ENCODE measurements at regions not wholly inside any gene's neighbourhood (a gene's known extent, or its start where the extent isn't known, plus 50 kb on each side); places are given as distances from the start of the nearest gene placed in this dataset.
"Not testable (repeated sequence)": the region's sequence is repeated elsewhere in the genome, so short reads cannot be mapped to it uniquely, and the experiment has no call there.

DNA sequence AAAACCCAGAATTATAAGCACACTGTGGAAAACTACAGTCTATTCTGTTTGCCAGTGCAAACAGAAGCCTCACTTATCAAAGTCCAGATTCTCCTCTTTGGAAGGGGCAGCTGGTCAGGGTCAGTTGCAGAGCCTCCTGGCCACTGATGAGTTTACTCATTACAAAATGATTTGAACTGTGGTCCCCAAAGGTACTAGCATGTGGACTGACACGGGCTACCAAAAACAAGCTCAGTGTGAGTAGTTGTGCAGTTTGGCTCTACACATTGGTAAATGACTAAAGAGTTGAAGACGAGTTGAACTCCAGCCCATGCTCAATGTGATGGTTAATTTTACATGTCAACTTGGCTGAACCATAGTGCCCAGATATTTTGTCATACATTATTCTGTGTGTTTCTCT, 221.5 kb downstream of the ZIC4 start:
- in situ Hi-C loops (cut with HindIII; ENCODE audit: low pct_ligation_motif_present, low pct_unique_long_range_greater_than_20kb, low sequenced_read_pairs) = no loop called here
- DNase-seq = no peak

DNA sequence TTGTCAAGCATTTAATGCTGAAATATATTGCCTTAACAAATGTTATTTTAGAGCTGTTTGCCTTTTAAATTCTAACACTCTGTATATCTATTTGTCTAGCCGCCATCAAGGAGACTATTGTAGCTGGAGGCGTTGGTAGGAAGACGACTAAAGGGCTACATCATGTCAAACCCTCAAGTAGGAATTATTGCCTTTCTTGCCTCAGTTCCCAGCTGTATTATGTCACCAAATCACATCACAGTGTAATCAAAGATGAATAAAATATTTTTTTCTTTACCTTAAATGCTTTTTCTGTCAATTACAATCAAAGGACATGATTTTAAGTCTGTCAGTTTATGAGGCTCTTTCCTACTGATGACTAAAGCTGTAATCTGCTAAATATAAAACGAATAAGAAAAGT, 233.1 kb downstream of the ZIC4 start:
- in situ Hi-C loops (cut with HindIII; ENCODE audit: low pct_ligation_motif_present, low pct_unique_long_range_greater_than_20kb, low sequenced_read_pairs) = no loop called here
- no peak for DNase-seq

DNA sequence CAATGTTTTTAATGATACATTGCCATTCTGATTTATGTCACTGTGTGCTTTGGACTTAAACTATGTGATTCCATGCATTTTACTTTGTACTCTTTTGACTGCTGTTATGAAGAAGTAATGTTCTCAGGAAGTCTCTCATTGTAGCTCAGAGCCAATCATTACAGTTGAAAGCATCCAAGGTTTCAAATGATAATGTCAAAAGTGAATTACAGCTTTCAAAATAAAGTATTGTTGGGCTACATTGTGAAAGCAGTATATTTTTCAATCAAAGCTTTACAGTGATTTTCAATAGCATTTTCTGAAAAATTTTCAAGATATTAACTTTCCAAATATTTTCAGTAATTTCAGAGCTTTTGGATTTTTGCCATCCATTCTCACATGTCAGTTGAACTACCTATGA, 243.6 kb downstream of the ZIC4 start:
- in situ Hi-C loops (cut with HindIII; ENCODE audit: low pct_ligation_motif_present, low pct_unique_long_range_greater_than_20kb, low sequenced_read_pairs) = no loop called here
- DNase-seq = no peak

DNA sequence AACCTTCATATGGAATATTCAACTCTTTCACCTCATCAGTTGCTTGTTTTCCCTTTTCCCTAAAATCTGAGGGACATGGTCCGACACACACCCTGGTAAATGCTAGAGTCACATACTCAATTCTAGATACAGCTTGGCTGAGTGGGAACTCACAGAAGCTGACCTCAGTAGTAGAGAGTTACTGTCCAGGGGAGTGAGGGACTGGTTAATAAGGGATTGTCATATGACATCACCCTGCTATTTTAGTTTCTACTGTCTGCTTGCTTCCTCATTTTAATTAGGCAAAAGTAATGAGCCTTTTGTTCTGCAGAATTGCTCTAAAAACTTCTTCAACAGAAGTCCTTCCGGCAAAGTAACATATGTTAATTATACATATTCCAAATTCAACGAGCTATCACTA, 244.5 kb downstream of the ZIC4 start:
- in situ Hi-C loops (cut with HindIII; ENCODE audit: low pct_ligation_motif_present, low pct_unique_long_range_greater_than_20kb, low sequenced_read_pairs) = no loop called here
- no peak for DNase-seq

DNA sequence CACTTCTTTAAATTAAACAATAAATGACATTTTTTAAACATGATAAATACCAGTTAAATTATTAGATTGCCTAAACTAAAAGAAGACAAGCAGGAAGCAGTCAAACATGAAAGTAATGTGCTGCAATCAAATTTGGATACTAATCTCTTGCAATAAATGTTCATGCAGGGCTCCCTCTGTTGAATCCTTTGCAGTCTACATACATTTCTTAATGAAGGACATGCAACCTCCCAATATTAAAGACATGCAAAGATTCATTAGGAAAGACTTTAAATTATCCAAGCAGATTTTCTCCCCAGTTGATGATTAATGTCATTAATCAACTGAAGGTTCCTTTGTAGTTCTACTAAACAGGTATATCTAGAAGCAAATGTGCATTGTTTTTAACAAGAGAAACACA, 245.4 kb downstream of the ZIC4 start:
- no peak for DNase-seq
- in situ Hi-C loops (cut with HindIII; ENCODE audit: low pct_ligation_motif_present, low pct_unique_long_range_greater_than_20kb, low sequenced_read_pairs) = no loop called here

DNA sequence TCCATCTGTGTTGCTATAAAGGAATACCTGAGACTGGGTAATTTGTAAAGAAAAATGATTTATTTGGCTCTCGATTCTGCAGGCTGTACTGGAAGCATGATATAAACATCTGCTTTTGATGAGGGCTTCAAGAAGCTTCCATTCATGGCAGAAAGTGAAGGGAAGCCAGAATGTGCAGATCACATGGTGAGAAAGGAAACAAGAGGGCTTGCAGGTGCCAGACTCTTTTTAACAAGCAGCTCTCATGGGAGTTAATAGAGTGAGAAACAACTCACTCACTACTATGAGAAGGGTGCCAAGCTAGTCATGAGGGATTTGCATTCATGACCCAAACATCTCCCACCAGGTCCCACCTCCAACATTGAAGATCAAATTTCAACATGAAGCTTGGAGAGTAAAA, 247.2 kb downstream of the ZIC4 start:
- in situ Hi-C loops (cut with HindIII; ENCODE audit: low pct_ligation_motif_present, low pct_unique_long_range_greater_than_20kb, low sequenced_read_pairs) = no loop called here
- no peak for DNase-seq

DNA sequence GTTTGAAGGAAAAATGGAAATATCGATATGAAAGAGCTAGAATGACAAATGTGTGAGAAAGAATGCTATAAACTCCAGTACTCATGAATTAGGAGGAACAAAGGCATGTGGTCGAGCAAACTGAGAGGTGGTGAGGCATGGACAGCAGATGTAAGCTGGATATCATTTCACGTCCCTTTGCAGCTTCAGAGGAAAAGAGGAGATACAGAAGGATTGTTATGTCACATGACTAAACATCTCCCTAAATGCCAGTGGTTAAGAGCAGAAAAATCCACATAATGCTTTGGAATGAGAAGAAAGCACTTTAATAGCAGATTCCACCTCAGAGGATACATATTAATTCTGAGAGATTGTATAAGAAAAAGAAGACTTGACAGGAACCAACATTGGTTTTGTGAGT, 248.7 kb downstream of the ZIC4 start:
- in situ Hi-C loops (cut with HindIII; ENCODE audit: low pct_ligation_motif_present, low pct_unique_long_range_greater_than_20kb, low sequenced_read_pairs) = no loop called here

DNA sequence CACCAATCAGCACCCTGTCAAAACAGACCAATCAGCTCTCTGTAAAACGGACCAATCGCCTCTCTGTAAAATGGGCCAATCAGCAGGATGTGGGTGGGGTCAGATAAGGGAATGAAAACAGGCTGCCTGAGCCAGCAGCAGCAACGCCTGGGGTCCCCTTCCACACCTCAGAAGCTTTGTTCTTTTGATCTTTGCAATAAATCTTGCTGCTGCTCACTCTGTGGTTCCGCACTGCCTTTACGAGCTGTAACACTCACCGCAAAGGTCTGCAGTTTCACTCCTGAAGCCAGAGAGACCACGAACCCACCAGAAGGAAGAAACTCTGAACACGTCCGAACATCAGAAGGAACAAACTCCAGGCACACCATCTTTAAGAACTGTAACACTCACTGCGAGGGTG, 251.4 kb downstream of the ZIC4 start:
- in situ Hi-C loops (cut with HindIII; ENCODE audit: low pct_ligation_motif_present, low pct_unique_long_range_greater_than_20kb, low sequenced_read_pairs); DNase-seq: not testable (repeated sequence)

More for the DNA sequence above, 248.7 kb downstream of the ZIC4 start:
- DNase-seq = no peak

DNA sequence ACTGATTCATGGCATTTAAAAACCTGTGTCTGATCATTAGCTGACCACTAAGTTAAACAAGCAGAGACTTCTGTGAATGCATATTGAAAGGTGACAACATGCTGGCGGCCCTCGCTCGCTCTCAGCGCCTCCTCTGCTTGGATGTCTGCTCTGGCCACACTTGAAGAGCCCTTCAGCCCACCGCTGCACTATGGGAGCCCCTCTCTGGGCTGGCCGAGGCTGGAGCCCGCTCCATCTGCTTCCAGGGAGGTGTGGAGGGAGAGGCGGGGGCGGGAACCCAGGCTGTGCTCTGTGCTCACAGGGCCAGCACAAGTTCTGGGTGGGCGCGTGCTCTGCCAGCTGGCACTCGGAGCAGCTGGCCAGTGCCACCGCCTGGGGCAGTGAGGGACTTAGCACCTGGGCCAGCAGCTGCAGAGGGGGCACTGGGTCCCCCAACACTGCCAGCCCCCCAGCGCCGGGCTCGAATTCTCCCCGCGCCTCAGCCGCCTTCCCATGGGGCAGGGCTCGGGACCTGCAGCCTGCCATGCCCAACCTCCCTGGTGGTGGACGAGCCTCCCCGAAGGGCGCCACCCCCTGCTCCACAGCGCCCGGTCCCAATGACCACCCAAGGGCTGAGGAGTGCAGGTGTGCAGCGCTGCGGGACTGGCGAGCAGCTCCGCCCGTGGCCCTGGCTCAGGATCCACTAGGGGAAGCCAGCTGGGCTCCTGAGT, 252.4 kb downstream of the ZIC4 start:
- no peak for DNase-seq
- in situ Hi-C loops (cut with HindIII; ENCODE audit: low pct_ligation_motif_present, low pct_unique_long_range_greater_than_20kb, low sequenced_read_pairs) = no loop called here

DNA sequence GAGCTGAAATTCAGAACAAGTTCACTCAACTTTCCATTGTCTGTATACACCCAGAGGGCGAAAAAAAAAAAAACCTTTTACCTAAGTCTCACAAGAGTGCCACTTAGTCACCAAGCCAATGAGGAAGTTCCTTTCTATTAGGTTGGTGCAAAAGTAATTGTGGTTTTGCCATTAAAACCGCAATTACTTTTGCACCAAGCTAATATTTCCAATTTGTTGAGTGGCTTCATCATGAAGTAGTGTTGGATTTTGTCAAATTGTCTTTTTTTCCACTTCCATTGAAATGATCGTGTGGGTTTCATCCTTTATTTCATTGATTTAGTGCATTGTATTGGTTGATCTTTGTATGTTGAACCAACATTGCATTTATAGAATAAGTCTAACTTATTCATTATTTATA, 253.9 kb downstream of the ZIC4 start:
- in situ Hi-C loops (cut with HindIII; ENCODE audit: low pct_ligation_motif_present, low pct_unique_long_range_greater_than_20kb, low sequenced_read_pairs) = no loop called here
- DNase-seq = no peak

DNA sequence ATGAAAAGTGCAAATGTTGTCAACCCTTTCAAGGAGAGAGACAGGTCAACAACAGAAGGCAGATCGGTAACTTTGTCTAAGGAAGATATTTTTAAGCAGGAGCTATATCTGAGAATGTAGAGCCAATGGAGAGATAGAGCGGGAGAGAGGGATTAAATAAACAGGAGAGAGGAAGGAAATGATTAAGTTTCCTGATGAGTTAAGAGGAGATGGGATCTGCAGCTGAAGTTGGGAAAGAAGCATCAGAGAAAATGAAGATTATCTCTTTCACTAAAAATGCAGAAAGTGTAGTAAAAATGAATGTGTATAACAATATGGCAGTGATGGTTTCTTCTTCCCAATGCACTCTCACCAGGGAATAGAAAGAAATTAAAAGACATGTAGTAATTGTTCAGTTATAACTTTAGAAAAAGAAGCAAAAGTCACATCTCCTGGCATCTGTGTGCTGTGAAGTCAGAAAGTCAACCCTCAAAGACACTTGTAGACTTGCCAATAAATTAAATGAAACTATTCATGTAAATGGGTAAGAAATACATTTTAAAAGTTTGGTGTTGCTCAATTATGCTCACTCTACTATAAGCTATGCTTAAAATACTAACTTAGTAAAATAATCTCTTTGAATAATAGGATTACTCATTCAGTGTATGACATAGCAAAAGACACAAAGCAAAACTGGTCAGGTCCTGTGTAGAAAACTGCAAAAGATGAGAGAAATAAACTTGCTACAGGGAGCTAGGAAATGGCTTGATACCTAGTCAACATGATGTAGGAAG, 264.6 kb downstream of the ZIC4 start:
- no peak for DNase-seq
- in situ Hi-C loops (cut with HindIII; ENCODE audit: low pct_ligation_motif_present, low pct_unique_long_range_greater_than_20kb, low sequenced_read_pairs) = no loop called here

DNA sequence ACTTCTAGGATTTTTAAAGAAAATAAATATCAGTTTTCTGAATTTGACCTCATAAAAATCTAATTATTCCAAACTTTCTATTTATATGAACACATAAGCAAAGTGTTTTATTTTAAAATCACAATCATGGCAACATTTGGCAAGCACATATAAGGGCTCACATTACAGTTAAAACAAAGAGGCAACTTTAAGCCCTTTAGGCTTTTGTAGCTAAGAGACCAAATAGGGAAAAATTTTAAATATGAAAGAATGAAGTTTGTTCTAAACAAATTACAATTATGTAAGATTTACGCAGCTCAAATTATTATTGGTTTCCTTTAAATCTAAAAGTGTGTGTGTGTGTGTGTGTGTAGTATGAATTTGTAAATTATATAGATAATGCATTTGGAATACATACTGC, 267.0 kb downstream of the ZIC4 start:
- in situ Hi-C loops (cut with HindIII; ENCODE audit: low pct_ligation_motif_present, low pct_unique_long_range_greater_than_20kb, low sequenced_read_pairs) = no loop called here
- no peak for DNase-seq

DNA sequence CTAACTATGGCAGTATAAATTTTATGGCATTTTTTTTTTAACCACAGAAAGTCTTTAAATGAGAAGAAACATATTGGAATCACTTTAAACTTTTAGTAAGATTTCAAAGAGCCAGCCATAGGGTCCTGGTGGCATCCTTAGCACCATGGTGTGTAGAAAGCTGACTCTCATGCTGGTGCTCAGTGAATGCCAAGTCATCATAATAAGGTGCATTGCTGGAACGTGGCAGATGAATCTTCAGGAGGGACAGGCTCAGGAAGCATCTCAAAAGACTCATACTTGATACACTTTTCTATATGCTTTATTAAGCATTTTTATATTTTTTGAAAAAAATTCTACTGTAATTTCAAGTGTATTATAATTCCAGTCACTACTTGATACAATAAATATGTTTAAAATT, 274.2 kb downstream of the ZIC4 start:
- in situ Hi-C loops (cut with HindIII; ENCODE audit: low pct_ligation_motif_present, low pct_unique_long_range_greater_than_20kb, low sequenced_read_pairs) = no loop called here
- DNase-seq = no peak

DNA sequence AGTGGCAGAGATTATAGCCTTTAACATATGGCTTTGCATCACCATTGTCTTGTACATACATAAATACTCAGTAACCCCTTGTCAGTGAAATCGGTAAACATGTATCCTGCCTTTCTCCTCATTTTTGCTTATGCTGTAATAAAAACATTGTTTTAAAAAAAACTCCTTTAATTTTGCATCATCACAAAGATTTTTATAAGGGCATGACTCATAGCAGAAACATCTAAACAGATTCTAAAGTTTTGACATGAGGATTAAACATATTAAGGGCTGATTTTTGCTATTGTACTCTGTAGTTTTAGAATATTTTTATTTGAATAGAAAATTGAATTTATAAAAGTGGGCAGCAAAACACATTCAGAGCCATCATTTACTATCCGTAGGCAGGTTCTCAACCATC, 275.9 kb downstream of the ZIC4 start:
- no peak for DNase-seq
- in situ Hi-C loops (cut with HindIII; ENCODE audit: low pct_ligation_motif_present, low pct_unique_long_range_greater_than_20kb, low sequenced_read_pairs) = no loop called here

DNA sequence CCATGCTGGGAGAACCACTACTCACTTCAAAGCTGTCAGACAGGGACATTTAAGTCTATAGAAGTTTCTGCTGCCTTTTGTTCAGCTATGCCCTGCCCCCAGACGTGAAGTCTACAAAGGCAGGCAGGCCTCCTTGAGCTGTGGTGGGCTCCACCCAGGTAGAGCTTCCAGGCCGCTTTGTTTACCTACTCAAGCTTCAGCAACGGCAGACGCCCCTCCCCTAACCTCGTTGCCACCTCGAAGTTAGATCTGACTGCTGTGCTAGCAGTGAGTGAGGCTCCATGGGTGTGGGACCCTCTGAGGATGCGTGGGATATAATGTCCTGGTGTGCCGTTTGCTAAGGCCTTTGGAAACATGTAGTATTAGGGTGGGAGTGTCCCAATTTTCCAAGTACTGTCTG, 276.7 kb downstream of the ZIC4 start:
- in situ Hi-C loops (cut with HindIII; ENCODE audit: low pct_ligation_motif_present, low pct_unique_long_range_greater_than_20kb, low sequenced_read_pairs) = no loop called here
- no peak for DNase-seq

DNA sequence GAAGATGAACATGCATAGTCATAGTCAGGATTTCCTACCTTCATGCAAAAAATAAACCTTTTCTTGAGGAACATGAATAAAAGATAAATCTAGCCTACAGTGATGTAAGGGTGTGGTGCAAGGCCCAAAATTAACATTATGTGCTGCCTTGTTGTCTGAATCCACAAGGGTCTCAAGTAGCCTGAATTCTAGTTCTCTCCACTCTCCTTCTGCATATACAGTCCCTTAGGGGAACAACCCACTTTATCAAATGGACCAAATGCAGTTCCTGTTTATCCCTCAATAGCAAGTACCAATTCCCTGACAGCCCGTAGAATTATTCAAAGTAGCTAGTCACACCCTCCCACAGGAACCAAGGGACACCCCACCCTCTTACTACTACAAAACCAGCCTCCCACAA, 284.0 kb downstream of the ZIC4 start:
- in situ Hi-C loops (cut with HindIII; ENCODE audit: low pct_ligation_motif_present, low pct_unique_long_range_greater_than_20kb, low sequenced_read_pairs) = no loop called here

DNA sequence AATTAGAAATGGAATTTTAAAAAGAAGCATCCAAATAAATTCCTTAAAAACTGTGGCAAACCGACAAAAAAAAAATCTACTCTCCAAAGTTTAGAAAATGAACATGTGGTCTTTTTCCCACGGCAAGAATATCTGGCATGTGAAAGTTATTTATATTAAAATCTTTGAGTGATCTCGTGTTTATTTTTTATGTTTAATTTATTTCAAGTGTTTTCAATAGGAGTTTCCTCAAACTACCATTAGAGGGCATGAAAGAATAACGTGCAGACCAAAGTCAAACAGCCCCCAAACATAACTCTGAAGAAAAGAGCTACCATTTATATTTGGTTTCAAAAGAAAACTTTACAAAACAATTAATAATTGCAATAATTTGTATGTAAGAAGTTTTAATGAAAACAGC, 286.4 kb downstream of the ZIC4 start:
- peak; percentile 40 for DNase-seq
- in situ Hi-C loops (cut with HindIII; ENCODE audit: low pct_ligation_motif_present, low pct_unique_long_range_greater_than_20kb, low sequenced_read_pairs) = no loop called here

More for the DNA sequence above, 284.0 kb downstream of the ZIC4 start:
- DNase-seq = no peak

DNA sequence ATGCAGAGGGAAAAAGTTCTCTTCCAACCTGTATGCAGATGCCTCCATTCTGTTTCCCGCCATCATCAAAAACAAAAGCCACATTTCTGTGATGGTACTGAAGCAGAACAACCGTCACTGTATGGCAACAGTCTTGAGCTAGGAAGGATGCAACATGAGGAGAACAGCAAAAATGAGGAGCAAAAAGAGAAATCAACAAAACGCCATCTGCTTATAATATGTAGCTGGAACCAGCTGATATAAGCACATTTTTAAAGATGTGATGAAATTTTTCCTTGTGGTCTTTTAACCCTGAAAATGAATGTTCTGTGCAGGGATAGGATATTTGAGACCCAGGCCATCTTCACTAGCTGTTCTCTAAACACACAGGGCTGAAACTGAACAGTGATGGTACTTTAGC, 287.0 kb downstream of the ZIC4 start:
- DNase-seq = no peak
- in situ Hi-C loops (cut with HindIII; ENCODE audit: low pct_ligation_motif_present, low pct_unique_long_range_greater_than_20kb, low sequenced_read_pairs) = no loop called here

DNA sequence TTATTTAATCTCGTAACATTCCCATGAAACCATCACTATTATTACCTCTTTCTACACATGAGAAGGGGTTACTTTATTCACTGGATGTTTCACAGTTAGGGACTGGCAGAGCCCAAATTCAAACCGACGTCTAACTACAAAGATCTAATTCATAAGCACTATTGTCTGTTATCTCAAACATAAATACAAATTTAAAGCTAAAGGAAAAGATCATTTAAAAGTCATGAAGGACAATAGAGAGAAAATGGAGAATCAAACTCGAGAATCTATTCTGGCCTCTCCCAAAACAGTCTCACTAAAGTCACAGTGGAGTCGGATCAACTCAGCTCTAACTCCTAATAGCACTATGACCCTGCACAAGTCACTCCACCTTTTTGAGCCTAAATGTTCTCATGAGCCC, 287.7 kb downstream of the ZIC4 start:
- in situ Hi-C loops (cut with HindIII; ENCODE audit: low pct_ligation_motif_present, low pct_unique_long_range_greater_than_20kb, low sequenced_read_pairs) = no loop called here
- no peak for DNase-seq

DNA sequence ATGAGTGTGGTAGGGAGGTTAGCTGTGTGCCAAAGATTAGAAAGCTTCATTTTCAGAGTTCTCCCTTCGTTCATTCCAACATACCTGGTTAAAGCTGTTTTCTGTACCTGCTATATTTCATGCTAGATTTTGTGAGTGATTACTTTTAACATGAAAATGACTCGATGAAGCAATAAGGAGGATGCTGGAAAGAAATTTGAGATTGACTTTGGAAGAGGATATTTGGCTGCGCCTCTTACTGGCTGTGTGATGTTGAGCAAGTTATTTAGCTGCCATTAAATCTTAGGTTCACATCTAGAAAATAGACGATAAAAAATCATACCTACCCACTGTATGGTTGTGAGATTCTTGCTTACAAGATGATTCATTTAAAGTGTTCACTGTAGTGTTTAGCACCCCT, 288.7 kb downstream of the ZIC4 start:
- in situ Hi-C loops (cut with HindIII; ENCODE audit: low pct_ligation_motif_present, low pct_unique_long_range_greater_than_20kb, low sequenced_read_pairs) = no loop called here
- no peak for DNase-seq
